DOHH2 (cell line): ENCODE measurements at regions not wholly inside any gene's neighbourhood (a gene's known extent, or its start where the extent isn't known, plus 50 kb on each side); places are given as distances from the start of the nearest gene placed in this dataset.

Experiments
- H3F3A ChIP-seq: fragments of 200-600 bp; sonication (generic), shearing (Covaris generic); 2 replicates; pipeline ENCODE4 v1.6.0; 2016; ENCODE audit warnings: antibody characterized with exemption, mild to moderate bottlenecking; ENCODE audit not compliant: control insufficient read depth, insufficient read depth
- H3K27ac ChIP-seq: fragments of 200-600 bp; sonication (generic); 2 replicates; pipeline ENCODE4 v1.5.1; 2014; ENCODE audit warnings: low read depth, mild to moderate bottlenecking, low read length, moderate library complexity
- H3K27me3 ChIP-seq: fragments of 200-600 bp; sonication (generic); 2 replicates; pipeline ENCODE4 v1.6.1; 2014; ENCODE audit warnings: mild to moderate bottlenecking, low read length, mixed read lengths; ENCODE audit not compliant: control insufficient read depth
- H3K36me3 ChIP-seq: fragments of 200-600 bp; sonication (generic); 2 replicates; pipeline ENCODE4 v1.6.1; 2014; ENCODE audit warnings: mild to moderate bottlenecking, low read length, moderate library complexity, mixed read lengths; ENCODE audit not compliant: control insufficient read depth
- H3K4me1 ChIP-seq: fragments of 200-600 bp; sonication (generic); 2 replicates; pipeline ENCODE4 v1.6.1; 2014; ENCODE audit warnings: mild to moderate bottlenecking, low read length, mixed read lengths; ENCODE audit not compliant: control insufficient read depth
- H3K4me2 ChIP-seq: fragments of 200-600 bp; sonication (generic); 2 replicates; pipeline ENCODE4 v1.6.0; 2014; ENCODE audit warnings: mild to moderate bottlenecking, low read length, moderate library complexity
- H3K4me3 ChIP-seq: fragments of 200-600 bp; sonication (generic); 2 replicates; pipeline ENCODE4 v1.5.1; 2014; ENCODE audit warnings: mild to moderate bottlenecking, low read length, mixed read lengths
- H3K79me2 ChIP-seq: fragments of 200-600 bp; sonication (generic); 2 replicates; pipeline ENCODE4 v1.6.1; 2014; ENCODE audit warnings: mild to moderate bottlenecking, low read length, mixed read lengths; ENCODE audit not compliant: control insufficient read depth
- H3K9me2 ChIP-seq: fragments of 200-600 bp; sonication (generic); replicated peaks from 2 replicates; pipeline ENCODE4 v1.6.1; 2014; ENCODE audit warnings: mild to moderate bottlenecking, low read length, mixed read lengths; ENCODE audit not compliant: control insufficient read depth
- H3K9me3 ChIP-seq: fragments of 200-600 bp; sonication (generic); 2 replicates; pipeline ENCODE4 v1.6.1; 2014; ENCODE audit warnings: antibody characterized with exemption, low read length, mixed read lengths; ENCODE audit not compliant: control insufficient read depth, insufficient read depth
- H4K20me1 ChIP-seq: fragments of 200-600 bp; sonication (generic); 2 replicates; pipeline ENCODE4 v1.6.0; 2014; ENCODE audit warnings: low read depth, mild to moderate bottlenecking, antibody characterized with exemption, low read length, moderate library complexity; ENCODE audit not compliant: control insufficient read depth, insufficient read depth
- CTCF ChIP-seq: fragments of 200-600 bp; sonication (generic); IDR thresholded peaks from one replicate; pipeline ENCODE4 v1.5.1; 2014; ENCODE audit warnings: antibody characterized with exemption, mild to moderate bottlenecking, low read depth, low read length; ENCODE audit not compliant: poor library complexity, severe bottlenecking
- EZH2phosphoT487 ChIP-seq: fragments of 200-600 bp; sonication (generic); IDR thresholded peaks from 2 replicates; pipeline ENCODE4 v1.6.1; 2017; ENCODE audit warnings: borderline replicate concordance, mild to moderate bottlenecking, antibody characterized with exemption, low read length, moderate library complexity, mixed read lengths

- Histone ChIP-seq H3F3A (no peaks in the 10 kb centered on the region), H4K20me1 (no peaks in the 10 kb centered on the region), H3K4me1 (no peaks in the 10 kb centered on the region), H3K79me2 (no peaks in the 10 kb centered on the region), H3K9me3 (no peaks in the 10 kb centered on the region), H3K9me2 (no peaks in the 10 kb centered on the region), H3K27me3 (peaks cover 4% of the 10 kb centered on the region; the same call in 1 of the 2 replicates), H3K36me3 (no peaks in the 10 kb centered on the region), H3K4me3 (no peak overlapping the region), H3K4me2 (no peak overlapping the region), H3K27ac (no peak overlapping the region)
- TF ChIP-seq CTCF (no peak), EZH2phosphoT487 (no peak)
Measured at GRCh38 chr3:59531066-59531745, 481.4 kb upstream of the CFAP20DC start.

GRCh38 chr3:59528251-59528650 is 478.4 kb upstream of the CFAP20DC start:
- TF ChIP-seq CTCF (no peak), EZH2phosphoT487 (no peak)
- Histone ChIP-seq H3F3A (no peaks in the 10 kb centered on the region), H3K4me3 (no peak overlapping the region), H3K4me1 (no peaks in the 10 kb centered on the region), H3K27ac (no peak overlapping the region), H3K36me3 (no peaks in the 10 kb centered on the region), H3K9me2 (no peaks in the 10 kb centered on the region), H3K4me2 (no peak overlapping the region), H4K20me1 (no peaks in the 10 kb centered on the region), H3K27me3 (peaks cover 4% of the 10 kb centered on the region; the same call in 1 of the 2 replicates), H3K9me3 (no peaks in the 10 kb centered on the region), H3K79me2 (no peaks in the 10 kb centered on the region)

GRCh38 chr3:59527493-59527892 is 477.7 kb upstream of the CFAP20DC start:
- Histone ChIP-seq H3K9me2 (no peaks in the 10 kb centered on the region), H3K36me3 (no peaks in the 10 kb centered on the region), H3F3A (no peaks in the 10 kb centered on the region), H3K27ac (no peak overlapping the region), H3K9me3 (no peaks in the 10 kb centered on the region), H3K4me2 (no peak overlapping the region), H4K20me1 (no peaks in the 10 kb centered on the region), H3K79me2 (no peaks in the 10 kb centered on the region), H3K4me3 (no peak overlapping the region), H3K27me3 (peaks cover 4% of the 10 kb centered on the region; the same call in 1 of the 2 replicates), H3K4me1 (no peaks in the 10 kb centered on the region)
- TF ChIP-seq CTCF = no peak
- no peak for TF ChIP-seq EZH2phosphoT487
